ENCODE measurements at regions not wholly inside any gene's neighbourhood (a gene's known extent, or its start where the extent isn't known, plus 50 kb on each side); places are given as distances from the start of the nearest gene placed in this dataset.

- TF ChIP-seq POLR2A (IDR thresholded peaks at IDR 0.05), result no peak
- peak in 1 of 3 donors; percentile 34 for TF ChIP-seq POLR2AphosphoS5 (IDR thresholded peaks at IDR 0.05)
- no peak for TF ChIP-seq CTCF (IDR thresholded peaks at IDR 0.05)
Observed at GRCh38 chr3:177459401-177459800, 262.1 kb upstream of the TBL1XR1 start.

Data from breast epithelium (tissue), 3 donors.